GM18526 (cell line): ENCODE measurements at regions not wholly inside any gene's neighbourhood (a gene's known extent, or its start where the extent isn't known, plus 50 kb on each side); places are given as distances from the start of the nearest gene placed in this dataset.

Experiments
- POLR2A ChIP-seq: IDR thresholded peaks from 3 replicates; pipeline ENCODE4 v1.6.1; 2011; ENCODE audit not compliant: insufficient read length; ENCODE audit errors: extremely low read depth

DNA sequence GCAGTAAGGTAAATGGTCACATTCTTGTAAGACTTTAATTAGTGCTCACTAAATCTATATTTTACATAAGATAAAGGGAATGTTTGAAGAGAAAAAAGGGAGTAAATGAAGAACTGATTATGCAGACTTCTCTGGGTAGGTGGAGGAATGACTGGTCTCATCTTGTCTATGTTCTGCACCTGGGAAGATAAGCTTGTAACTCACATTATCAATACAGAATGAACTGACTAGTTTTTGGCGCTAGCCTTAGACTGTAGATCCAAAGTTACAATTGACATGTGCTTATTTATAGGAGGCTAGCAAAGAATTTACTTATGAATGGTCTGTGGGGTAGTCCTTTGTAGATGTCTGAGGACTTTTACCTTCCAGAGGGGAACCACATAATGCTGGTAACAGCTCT is 214.9 kb upstream of the RAB4A start:
- no peak for TF ChIP-seq POLR2A

- no peak for TF ChIP-seq POLR2A
Measured at GRCh38 chr1:229058111-229058561, 212.8 kb upstream of the RAB4A start.

- TF ChIP-seq POLR2A, result no peak
Measured at GRCh38 chr1:229058729-229059128, 212.2 kb upstream of the RAB4A start.

GRCh38 chr1:229059671-229060539 is 211.0 kb upstream of the RAB4A start:
- no peak for TF ChIP-seq POLR2A

DNA sequence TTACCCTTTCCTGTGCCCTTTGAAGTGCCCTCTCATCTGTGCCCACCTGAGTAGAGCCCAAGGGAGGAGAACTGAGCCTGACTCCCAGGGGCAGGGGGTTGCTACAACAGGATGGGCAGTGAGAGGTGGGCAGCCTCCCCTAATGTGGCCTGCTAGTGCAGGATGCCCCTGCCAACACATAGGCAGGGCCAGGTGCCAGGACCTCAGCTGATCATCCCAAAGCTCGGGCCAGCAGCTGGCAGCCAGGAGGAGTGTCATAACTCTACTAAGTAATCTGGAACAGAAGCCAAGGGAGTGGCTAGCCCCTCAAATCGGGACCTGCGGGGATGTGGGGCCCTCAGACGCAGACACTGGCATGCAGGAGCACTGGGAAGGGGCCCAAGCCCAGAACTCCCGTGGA is 208.8 kb upstream of the RAB4A start:
- TF ChIP-seq POLR2A, result no peak

- no peak for TF ChIP-seq POLR2A
Measured at GRCh38 chr1:229063154-229063773, 207.6 kb upstream of the RAB4A start.

GRCh38 chr1:229064320-229065168 is 206.4 kb upstream of the RAB4A start:
- TF ChIP-seq POLR2A, result no peak

DNA sequence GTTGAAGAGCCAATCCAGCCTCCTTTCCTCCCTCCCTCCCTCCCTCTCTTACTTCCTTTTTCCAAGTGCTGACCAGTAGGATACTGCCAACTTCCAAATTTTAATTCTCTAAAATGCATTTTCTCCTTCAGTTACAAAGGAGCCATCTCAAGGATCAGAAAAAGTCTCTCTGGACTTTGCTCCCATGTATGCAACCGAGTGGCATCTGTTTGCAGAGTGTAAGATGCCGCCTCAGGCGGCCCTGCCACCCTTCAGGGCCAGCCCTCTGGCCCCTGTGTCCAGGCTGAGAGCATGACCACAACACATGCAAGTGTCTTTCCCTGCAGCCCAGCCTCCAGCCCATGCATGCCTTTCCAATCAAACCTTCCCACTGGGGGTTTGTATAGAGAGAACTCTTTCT is 205.3 kb upstream of the RAB4A start:
- TF ChIP-seq POLR2A, result no peak

GRCh38 chr1:229066591-229066990 is 204.3 kb upstream of the RAB4A start:
- TF ChIP-seq POLR2A, result no peak

- no peak for TF ChIP-seq POLR2A
Measured at GRCh38 chr1:229067546-229067945, 203.4 kb upstream of the RAB4A start.

DNA sequence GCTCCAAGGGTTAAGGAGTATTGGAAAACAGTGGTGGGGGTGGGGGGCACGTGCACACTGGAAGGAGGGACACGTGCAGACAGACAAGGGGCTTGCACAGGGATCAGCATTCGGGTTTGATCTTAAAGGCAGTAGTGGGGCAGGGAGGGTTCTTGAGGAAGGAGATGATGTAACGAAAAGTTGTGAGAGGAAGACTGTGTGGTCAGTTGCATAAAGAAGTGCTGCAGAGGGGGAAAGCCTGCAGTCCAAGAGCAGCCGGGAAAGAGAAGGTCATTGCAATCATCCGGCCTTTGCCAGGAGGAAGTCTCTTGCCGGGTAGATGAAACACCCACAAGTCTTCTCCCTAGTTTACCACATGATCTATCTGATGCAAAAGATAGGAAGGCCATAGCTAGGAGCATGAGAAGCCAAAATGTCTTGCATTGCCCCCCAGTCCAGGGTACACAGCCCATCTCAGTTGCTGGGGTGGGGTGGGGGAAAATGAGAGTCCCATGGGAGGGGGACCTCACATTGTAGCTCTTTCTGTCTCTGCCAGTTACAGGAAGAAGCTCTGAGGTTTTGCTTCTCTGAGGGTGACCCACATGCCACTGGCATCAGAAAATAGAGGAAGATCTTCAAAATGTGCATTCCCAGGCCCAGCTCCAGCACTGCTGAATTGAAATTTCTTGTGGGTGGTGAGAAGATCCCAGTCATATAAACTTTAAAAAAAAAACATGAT is 202.5 kb upstream of the RAB4A start:
- no peak for TF ChIP-seq POLR2A

DNA sequence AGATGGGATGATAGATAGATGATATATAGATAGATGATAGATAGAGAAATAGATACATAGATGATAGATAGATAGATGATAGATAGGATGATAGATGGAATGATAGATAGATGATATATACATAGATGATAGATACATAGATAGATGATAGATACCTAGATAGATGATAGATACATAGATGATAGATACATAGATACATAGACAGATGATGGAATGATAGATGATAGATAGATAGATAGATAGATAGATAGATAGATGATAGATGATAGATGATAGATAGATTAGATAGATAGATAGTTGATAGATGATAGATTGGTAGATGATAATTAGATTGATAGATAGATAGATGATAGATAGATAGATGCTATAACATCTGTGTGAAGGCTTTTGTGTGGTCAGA is 201.7 kb upstream of the RAB4A start:
- TF ChIP-seq POLR2A, result no peak

GRCh38 chr1:229070168-229070567 is 200.7 kb upstream of the RAB4A start:
- TF ChIP-seq POLR2A, result no peak

- TF ChIP-seq POLR2A, result no peak
Measured at GRCh38 chr1:229073251-229073650, 197.7 kb upstream of the RAB4A start.

DNA sequence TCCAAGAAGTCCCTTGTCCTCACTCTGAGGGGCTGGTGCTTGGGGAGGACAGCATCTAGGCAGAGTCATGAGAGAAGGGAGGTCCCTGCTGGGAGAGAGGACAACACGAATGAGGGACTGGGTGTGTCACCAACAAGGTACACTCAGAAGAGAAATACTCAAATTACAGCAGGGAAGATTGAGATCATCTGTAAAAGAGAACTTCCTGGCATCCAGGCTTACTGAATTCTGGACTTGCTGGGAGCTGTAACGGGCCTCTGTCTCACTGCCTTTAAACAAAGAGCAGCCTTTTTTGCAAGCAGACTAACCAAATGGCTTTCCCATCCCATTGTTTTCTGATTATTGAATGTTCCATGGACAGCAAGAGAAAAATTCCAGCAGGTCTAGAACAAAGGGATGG is 195.7 kb upstream of the RAB4A start:
- no peak for TF ChIP-seq POLR2A
